Left colon (tissue), 2 donors: ENCODE measurements at regions not wholly inside any gene's neighbourhood (a gene's known extent, or its start where the extent isn't known, plus 50 kb on each side); places are given as distances from the start of the nearest gene placed in this dataset.

ENCODE experiments used
- ATAC-seq: fragments of 200-7000 bp; cut with Tn5 transposase; one replicate; pipeline ENCODE4 v1.9.1; 2020; ENCODE audit warnings: mild to moderate bottlenecking, moderate library complexity
- DNase-seq, 2 donors: peaks; one replicate each; pipeline ENCODE4 v3.0.0-alpha.2; 2020
- intact Hi-C, 2 donors: fragments of 100-400 bp; cut with DNase I in 1 of 2; cut with micrococcal nuclease in 1 of 2; formaldehyde crosslinking; loops; one replicate each; pipeline versions ENCODE4 v1.11.2 to v1.14.0; 2022; cut with DNase I, micrococcal nuclease
- donor health status: DM: no; HTN: no; CAD: no.
- donor health status: DM: yes; HTN: yes; CAD: no.

DNA sequence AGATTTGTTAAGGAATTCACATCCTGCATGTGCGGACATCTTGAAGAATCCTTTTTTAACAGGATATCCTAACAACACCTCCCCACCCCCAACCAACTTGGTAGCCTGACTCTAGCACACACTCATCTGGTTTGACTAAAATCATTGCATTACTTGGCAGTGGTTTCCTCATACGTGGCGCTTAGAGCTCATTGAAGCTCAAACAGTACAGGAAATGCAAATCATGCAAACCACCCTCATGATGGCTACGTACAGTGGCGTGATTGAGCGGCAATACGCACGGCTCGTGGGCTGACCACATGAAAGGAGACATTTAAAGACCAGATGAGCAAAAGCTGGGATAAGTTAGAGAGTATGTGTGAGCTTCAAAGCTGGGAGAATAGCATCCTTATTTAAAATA lies 336.2 kb downstream of the ZEB2 start:
- intact Hi-C loops = no loop called here
- DNase-seq (peak; percentile 2 to 22), ATAC-seq (no peak)

DNA sequence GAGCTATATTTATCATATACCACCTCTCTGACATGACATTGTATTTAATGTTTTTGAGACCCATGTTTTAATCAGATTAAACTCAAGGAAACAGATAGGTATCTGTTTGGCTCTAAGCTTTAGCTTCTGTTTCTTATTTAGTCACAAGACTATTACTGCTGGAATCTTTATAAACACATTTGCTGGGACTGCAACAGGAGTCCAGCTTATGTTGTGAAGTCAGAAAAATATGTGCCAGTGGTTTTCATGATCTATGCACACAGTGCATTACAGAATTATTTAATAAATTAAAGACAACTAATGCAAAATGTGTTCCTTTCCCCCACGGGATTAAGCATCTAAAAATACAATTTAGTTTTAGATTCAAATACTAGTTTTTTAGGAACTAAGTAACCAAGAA lies 338.9 kb downstream of the ZEB2 start:
- intact Hi-C loops = no loop called here
- ATAC-seq (no peak), DNase-seq (no peak)

DNA sequence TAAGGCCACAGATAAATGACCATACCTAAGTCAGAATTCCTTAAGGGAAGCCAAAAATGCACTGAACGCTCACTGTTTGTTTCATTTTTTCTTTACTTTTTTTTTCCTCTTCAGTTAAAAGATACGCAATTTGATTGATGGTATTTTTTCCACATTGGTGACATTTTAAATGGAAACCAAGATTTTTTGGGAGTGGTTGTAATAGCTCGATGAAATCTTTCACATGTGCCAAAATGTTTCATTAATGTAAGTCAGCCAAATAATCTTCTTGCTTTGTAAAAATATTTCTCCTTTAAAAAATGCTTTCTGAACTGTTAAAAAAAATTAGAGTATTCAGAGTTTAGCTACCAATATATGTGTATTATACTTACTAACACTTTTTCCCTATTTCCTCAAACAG lies 339.8 kb downstream of the ZEB2 start:
- DNase-seq (no peak), ATAC-seq (no peak)
- intact Hi-C loops = no loop called here

DNA sequence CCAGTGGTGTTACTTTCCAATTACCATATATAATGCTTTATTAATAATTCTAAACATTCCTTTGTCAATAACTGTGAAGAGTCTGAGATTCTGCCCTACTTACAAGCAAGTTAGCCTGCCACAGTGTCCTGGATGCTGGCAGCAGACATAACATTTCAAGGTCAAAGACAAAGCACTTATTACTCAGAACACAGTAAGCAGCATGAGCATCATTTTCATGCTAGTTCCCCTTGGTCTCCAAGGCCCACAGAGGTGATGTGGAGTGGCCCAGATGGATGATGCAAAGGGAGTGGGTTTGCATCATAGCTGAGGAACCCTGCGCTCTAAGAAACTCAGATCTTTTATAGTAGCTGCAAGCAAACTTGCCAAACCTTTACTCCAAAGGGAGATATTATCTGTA lies 349.7 kb downstream of the ZEB2 start:
- intact Hi-C loops = no loop called here
- no peak for DNase-seq
- ATAC-seq = no peak

DNA sequence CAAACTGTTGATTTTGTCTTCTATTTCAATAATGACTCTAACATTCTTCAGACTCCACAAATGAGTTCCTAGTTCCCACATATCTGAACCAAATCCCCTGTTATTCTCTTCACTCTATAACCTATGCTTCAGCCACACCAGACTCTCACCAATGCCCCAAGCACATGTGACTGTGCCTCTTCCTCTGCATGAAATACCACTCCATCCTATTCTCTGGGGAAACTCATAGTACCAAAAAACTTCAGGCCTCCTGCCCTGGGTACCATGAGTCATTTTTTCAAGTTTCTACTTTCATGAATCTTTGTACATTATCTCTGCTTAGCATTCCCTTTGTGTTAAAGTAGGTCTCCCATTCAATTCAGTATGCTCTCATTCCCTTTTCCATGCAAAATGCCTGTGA lies 353.2 kb downstream of the ZEB2 start:
- intact Hi-C loops = no loop called here
- no peak for DNase-seq
- no peak for ATAC-seq

DNA sequence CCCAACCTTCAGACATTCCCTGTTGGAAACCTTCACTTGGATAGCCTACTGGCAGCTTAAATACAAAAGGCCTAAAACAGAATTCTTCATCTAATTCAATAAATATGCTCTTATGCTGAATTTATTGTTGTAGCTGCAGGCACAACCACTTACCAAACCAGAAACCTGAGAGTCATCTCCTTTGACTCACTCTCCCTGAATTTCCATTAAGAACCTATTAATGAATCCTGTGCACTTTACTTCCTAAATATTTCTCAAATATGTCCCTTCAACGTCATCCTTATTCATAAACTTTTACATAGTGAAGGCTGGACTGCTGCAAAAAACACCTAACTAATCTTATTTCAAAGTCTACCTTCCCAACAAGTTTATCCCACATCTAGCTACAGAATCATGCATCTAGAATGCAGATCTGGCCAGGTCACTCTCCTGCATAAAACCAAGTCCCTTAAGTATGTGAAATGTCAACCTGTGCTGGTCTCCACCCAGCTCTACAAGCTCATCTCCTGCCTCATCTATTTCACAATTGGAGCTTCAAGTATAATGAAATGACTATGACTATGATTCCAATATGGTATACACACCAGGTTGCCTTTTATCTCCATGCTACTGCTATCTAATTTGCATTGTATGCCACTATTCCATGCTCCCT lies 354.2 kb downstream of the ZEB2 start:
- ATAC-seq (no peak), DNase-seq (no peak)
- intact Hi-C loops = no loop called here

DNA sequence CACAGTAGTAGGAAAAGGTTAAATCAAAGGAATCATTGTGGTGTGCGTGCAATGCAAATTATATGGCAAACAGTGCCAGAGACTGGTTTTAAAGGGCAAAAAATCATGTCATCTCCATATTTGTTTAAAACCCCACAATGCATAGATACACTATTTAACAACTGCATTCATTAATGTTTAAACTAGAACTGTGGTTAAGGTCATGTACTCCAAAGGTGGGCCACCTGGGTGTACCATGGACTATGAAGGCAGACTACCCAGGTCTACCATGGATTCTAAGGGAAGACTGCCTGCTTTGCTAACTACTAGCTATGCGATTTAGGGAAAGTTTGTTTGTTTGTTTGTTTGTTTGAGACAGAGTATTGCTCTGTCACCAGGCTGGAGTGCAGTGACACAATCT lies 356.3 kb downstream of the ZEB2 start:
- intact Hi-C loops = no loop called here
- DNase-seq = no peak

DNA sequence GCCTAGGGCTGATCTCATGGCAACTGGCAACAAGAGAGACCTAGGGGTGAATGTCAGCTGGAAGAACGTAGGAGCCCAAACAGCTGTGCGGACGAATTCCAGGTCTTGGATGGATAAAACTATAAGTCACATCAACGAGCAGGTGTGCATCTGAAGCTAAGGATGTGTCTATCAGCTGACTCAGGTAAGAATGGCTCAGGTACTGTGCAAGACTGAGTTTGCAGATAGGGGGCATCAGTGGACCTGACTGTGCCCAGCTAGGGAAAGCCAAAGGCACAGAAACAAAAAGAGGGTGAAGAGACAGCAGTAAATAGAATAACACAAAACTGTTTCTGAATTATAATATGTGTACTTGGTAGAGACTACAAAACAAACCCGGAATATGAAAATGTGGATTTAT lies 357.3 kb downstream of the ZEB2 start:
- DNase-seq (peak in 1 of 2 donors; percentile 45), ATAC-seq (peak; percentile 79)
- intact Hi-C loops = no loop called here

More for the DNA sequence above, 356.3 kb downstream of the ZEB2 start:
- no peak for ATAC-seq

DNA sequence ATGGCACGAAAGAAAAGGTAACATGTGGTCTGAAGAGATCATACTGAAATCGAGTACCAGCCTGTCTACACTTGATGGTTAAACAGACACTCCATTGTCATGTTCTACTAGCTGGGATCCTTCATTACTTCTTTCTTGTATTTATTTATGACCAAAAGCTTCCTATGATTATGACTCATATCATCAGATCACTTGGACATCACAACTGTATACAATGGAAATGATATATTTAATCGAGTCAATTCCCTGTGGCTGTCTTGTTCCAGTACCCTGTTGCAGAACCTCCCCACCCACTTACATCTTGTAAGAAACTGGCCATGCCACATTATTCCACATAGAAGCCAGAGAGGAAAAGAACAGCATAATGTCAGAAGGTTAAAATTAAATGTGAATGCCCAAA lies 358.9 kb downstream of the ZEB2 start:
- ATAC-seq (no peak), DNase-seq (no peak)
- intact Hi-C loops = no loop called here

DNA sequence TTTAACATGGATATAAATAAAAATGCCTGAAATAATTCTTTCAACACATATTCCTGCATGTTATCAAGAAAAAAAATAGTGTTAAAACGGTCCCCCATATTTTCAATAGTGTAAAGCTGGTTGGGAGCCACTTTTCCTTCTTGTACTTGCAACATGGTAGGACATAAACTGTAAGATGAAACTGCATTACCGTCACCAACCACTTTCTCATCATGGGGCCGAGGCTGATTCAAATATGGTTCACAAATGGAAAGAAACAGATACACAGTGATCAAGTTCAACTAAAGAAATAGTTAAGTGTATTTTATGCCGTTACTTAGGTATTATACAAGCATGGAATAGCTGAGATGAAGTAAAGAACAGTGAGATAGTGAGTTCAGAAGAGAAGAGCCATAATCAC lies 360.7 kb downstream of the ZEB2 start:
- ATAC-seq = no peak
- no peak for DNase-seq
- intact Hi-C loops = no loop called here

DNA sequence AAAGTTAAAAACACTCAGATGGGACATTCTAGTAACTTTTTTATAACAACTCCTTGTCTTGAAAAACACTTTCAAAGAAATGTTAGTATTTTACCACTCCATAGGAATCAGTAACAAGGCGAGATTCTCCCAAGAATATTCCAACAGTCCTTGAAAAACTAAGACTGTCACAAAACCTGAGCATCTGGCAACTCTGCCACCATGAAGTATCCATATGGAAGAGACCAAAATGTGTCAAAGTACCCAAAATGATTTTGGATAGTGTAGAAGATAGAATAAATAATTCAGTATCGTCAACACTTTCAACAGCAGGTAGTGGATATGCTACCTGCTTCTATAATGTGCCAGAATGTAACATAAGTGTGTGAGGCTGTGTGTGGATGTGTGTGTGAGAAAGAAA lies 361.8 kb downstream of the ZEB2 start:
- intact Hi-C loops = no loop called here
- ATAC-seq (no peak), DNase-seq (no peak)

DNA sequence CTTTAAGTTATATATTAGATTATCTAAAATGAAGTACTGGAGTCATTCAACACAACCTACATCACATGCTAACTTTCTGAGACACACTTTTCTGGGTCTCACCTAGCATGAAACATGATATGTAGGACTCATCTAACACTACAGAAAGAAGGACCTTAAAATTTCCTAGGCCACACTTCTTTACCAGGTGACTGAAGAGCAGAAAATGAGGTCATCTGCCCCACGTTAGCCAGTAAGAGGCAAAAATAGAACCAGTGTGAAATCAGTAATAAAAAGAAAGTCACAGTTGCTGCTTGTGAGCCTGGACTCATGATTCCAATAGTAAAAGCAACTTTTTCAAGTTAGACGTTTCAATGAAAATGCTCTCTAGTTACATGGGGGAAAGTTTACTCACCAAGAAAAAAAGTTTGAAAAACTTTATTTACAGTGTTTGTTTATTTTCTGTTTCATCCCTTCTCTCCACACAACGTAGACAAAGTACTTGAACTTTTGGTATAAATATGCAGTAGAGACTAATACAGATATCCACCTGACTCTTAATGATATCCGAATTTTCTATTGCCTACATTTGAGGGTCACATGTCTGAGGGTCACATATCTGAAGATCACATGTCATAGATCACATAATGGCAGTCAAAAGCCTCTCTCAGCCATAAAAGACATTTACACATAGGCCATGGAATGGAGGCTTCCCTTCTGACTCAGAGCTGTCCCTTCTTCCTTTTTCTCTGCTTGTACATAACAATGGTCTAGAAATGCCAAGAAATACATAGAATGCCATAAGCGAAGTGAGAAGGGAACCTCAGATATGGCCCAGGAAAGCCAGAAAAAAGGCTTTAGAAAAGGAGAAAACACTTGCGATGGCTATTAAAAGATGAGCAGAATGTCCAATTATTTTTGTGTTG lies 362.9 kb downstream of the ZEB2 start:
- intact Hi-C loops = no loop called here
- ATAC-seq (no peak), DNase-seq (no peak)

DNA sequence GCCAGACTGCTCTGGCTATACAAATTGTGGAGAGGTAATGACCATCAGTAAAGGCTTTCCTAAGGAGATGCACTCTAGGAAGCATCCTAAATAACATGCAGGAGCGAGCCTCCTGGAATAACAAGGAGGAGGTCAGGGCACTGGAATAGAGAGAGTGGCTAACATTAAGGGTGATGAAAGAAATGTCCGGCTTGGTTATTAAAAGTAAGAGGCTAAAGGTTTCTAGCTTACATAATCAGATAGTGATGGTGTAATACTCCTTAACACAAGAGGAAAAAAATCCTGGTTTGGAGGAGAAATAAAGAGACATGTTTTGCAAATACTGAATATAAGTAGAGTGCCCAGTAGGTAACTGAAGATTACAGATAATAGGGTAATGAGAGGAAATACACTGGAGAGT lies 365.7 kb downstream of the ZEB2 start:
- intact Hi-C loops = no loop called here
- ATAC-seq = no peak
- no peak for DNase-seq

DNA sequence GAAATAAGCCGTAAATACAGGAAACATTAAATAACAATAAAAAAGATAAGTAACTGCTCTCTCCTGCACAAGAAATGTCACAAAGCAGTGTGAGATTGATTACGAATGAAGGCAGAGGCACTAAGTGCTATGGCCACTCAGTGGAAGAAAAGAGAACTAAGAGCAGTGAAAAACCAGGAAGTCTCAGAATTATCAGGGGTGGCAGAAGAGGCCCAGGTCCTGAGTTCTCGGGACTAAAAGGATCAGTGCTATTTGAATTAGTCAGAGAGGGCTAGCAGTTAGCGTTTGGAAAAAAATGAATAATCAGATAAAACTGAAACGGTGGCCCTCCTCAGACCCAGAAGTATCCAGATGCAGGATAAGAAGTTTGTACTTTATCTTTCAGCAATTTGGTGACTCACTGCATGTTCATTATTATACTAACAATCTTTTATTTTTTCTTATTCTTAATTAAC lies 367.1 kb downstream of the ZEB2 start:
- ATAC-seq (no peak), DNase-seq (no peak)

DNA sequence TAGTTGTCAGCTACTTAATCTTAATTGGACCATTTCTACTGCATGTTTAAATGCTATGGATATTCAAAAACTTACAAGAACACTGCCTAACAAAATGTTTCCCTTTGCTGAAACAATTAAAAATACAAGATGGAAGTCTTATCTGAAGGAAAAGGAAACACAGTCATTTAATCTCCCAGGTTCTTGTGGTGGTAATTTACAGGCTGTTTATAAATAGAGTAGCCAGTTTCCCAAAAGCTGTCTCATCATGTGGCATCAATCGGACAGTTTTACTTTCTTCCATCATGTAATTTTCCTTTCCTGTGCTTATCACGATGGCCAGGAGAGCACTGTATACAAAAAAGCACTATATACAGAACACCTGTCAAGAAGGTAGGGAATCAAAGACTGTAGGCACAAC lies 368.1 kb downstream of the ZEB2 start:
- ATAC-seq = no peak

More for the DNA sequence above, 367.1 kb downstream of the ZEB2 start:
- intact Hi-C loops = no loop called here

DNA sequence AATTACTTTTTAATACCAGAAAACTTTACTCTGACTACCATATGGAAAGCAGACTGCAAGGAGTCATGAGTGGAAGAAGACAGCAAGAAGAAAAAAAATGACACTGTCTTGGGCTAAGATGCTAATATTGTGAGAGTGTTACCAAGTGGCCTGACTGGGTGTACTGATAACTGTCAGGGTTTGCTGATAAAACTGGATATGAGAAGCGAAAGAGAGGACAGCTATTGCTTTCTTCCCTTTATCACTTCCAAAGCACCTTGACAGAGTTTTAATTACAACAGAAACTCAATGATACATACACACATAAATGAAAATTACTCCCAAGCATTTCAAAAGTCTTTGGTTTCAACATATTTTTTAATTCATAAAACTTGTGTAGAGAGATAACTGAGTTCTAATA lies 368.5 kb downstream of the ZEB2 start:
- ATAC-seq = no peak
- intact Hi-C loops = no loop called here
- no peak for DNase-seq

More for the DNA sequence above, 368.1 kb downstream of the ZEB2 start:
- intact Hi-C loops = no loop called here
- no peak for DNase-seq

DNA sequence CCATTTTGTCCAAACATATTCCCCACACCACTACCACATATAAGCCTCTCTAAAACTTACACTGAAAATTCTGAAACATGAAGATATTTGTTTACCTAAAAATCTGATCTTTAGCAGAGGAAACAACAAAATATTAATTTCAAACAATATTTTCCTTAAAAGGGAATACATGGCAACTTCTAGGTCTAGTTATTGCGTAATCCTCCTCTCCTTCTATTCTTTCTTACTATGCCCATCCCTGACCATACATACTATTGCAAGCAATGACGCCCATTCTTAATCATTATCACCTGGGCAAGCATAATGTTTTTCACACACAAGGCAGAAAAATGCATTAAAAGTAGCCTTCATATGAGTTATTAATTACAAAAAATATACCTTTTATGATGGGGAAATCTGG lies 372.6 kb downstream of the ZEB2 start:
- ATAC-seq = no peak
- DNase-seq = no peak
- intact Hi-C loops = no loop called here

DNA sequence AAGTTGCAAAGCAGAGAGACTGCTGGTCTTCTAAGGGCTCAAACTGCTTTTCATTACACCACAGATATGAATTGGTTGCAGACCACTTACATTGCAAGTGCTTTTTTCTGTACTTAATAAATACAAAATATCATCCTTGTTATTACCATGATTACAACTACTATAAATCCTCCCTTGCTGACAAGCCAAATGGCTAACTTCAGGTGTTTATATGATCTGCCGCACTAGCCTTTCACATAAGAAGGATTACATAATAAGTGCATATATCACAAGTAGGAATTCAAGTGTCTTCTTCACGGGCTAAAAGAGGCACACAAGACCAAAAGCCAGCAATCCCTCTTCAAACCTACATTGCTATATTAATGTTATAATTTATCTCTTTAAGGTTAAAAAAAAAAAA lies 373.0 kb downstream of the ZEB2 start:
- DNase-seq = no peak
- ATAC-seq = no peak
- intact Hi-C loops = no loop called here

DNA sequence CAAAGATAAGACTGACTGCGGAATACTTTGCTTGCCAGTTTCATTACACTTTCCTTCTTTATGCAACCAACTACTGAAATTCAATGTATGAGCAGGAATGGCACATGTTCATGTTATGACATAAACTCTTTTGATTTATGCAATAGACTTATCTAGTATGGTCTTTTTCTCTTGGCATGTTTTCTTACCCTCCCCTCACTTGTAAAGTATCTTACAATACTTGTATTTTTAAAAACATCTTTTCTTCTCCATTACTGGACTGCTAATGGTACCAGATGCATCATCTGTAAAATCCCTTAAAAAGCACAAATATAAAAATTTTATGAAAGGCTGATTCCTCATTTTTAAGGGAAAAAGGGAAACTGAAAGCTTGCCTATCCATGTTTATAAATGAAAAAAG lies 373.8 kb downstream of the ZEB2 start:
- DNase-seq (no peak), ATAC-seq (no peak)
- intact Hi-C loops = no loop called here

DNA sequence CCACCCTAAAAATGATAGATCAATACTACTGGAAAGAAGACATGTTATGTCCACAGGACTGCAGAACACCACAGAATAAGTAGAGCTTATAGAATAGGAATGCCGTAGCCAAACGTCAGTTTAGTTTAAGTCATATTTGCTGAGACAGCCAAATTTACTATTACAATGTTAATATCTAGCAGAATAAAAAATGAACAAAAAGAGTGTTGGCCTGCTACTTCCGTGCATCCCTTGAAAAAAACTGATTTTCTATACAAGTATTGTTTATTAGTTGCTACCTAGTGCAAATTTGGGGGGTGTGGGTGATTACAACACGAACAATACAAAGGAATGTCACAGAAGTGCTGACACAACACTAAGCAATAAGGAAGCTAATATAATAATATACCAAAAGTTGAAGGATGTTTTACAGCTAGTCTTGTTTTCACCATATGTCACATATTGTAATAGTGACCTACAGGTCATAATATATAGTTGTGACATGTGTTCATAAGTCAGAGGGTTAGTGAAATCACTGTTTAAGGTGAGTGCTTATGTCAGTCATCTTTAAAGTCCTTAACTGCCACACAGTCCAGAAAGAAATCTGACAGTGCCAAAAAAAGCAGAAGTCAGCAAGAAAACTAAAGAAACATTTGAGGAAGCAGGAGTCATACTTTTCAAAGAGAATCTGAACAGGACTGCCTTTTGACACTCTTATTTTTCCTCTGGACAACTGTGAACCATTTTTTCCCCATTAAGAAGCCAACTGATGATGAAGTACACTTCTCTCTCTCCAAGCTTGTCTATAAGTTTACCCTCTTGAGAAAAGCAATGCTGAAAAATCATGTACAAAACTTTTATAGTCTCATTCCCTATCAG lies 376.4 kb downstream of the ZEB2 start:
- DNase-seq (no peak), ATAC-seq (peak; percentile 92)
- intact Hi-C loops = no loop called here
